ENCODE measurements at regions not wholly inside any gene's neighbourhood (a gene's known extent, or its start where the extent isn't known, plus 50 kb on each side); places are given as distances from the start of the nearest gene placed in this dataset.

DNA sequence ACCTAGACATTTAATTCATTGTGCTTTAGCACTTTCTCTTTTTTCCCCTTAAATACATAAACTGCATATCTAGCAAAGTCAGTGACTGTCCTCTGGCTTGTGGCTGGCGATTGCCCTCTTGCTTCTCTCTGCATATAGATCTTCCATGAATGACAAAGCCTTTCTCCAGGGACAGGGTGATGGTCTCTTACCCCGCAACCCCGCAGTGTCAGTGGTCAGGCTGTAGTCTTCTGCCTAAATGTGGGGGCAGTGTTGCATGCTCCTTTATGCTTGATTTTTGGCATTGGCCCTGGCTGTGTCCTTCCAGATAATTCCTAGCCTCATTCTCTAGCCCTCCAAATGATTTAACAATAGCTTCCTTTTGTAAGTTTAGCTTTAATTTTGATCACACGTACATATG, 407.8 kb downstream of the GABRB3 start:
- Mint-ChIP-seq H3K27ac (no peak overlapping the region), H3K9me3 (peaks cover 5% of the 10 kb centered on the region), H3K36me3 (no peaks in the 10 kb centered on the region), H3K27me3 (no peaks in the 10 kb centered on the region), H3K4me1 (ENCODE audit: low read depth) (no peaks in the 10 kb centered on the region), H3K4me3 (no peak overlapping the region)
- ChIA-PET CTCF (no interaction called here), POLR2A (no interaction called here)
- no peak for DNase-seq
- intact Hi-C loops (cut with micrococcal nuclease), result no loop called here

- Mint-ChIP-seq H3K27ac (no peak overlapping the region), H3K27me3 (no peaks in the 10 kb centered on the region), H3K4me3 (no peak overlapping the region), H3K9me3 (peaks cover 5% of the 10 kb centered on the region), H3K4me1 (ENCODE audit: low read depth) (no peaks in the 10 kb centered on the region), H3K36me3 (no peaks in the 10 kb centered on the region)
- DNase-seq, result no peak
- POLR2A ChIA-PET, result no interaction called here
- CTCF ChIA-PET, result no interaction called here
- intact Hi-C loops (cut with micrococcal nuclease), result no loop called here
Measured at GRCh38 chr15:26359855-26360254, 413.0 kb downstream of the GABRB3 start.

DNA sequence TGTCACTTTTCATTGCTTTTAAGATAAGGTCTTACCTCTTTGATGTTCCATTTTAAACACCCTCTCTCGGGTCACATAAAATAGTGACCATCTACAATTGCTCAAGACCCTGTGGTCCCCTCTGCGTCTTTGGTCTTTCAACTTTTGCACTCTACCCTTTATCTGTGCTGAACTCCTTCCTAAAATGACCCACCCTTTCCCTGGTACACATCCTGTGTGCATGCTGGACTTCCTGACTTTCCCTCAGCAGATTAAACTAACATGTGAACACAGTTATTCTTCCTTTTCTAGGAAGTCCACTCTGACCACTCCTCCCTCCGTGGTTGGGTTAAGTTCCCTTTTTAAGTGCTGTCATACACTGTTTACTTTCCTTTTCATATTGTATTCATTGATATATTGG, 414.2 kb downstream of the GABRB3 start:
- intact Hi-C loops (cut with micrococcal nuclease), result no loop called here
- H3K27me3 Mint-ChIP-seq, result no peaks in the 10 kb centered on the region
- peaks cover 5% of the 10 kb centered on the region for H3K9me3 Mint-ChIP-seq
- H3K27ac Mint-ChIP-seq, result no peak overlapping the region
- no peak for DNase-seq
- H3K4me1 Mint-ChIP-seq (ENCODE audit: low read depth), result no peaks in the 10 kb centered on the region
- ChIA-PET CTCF (no interaction called here), POLR2A (no interaction called here)
- H3K4me3 Mint-ChIP-seq, result no peak overlapping the region
- no peaks in the 10 kb centered on the region for H3K36me3 Mint-ChIP-seq

GRCh38 chr15:26357653-26358052, 415.2 kb downstream of the GABRB3 start:
- no peaks in the 10 kb centered on the region for H3K4me1 Mint-ChIP-seq (ENCODE audit: low read depth)
- CTCF ChIA-PET, result no interaction called here
- H3K9me3 Mint-ChIP-seq, result peaks cover 2% of the 10 kb centered on the region
- POLR2A ChIA-PET, result no interaction called here
- intact Hi-C loops (cut with micrococcal nuclease), result no loop called here
- no peak overlapping the region for H3K27ac Mint-ChIP-seq
- H3K36me3 Mint-ChIP-seq, result no peaks in the 10 kb centered on the region
- no peaks in the 10 kb centered on the region for H3K27me3 Mint-ChIP-seq
- H3K4me3 Mint-ChIP-seq, result no peak overlapping the region
- no peak for DNase-seq

DNA sequence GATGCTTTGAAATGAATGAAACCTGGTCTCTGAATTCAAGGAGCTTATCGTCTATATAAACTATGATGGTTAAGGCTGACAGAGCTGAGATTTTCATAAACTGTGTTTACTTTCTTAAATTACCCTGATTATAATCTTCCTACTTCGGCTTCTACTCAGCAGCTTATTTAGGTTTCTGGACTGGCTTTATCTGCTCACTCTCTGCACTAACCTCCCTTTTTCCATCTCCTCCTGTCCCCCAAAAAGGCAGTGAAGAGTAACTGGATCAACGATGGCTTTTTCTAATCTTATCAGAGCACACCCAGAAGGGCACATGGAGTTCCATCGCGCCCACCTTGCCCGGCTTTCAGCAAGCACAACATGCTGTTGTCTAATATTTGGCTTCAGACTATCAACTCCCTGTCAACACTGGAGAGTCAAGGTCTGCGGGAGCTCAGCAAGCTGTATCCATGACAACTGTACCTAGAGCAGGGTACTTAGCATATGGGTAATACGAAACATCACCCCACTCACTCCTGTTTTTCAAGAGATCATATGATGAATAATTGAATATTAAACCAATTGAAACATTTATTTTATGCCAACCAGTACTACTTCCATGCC, 417.3 kb downstream of the GABRB3 start:
- intact Hi-C loops (cut with micrococcal nuclease), result no loop called here
- no peaks in the 10 kb centered on the region for H3K27me3 Mint-ChIP-seq
- H3K4me1 Mint-ChIP-seq (ENCODE audit: low read depth), result no peaks in the 10 kb centered on the region
- H3K4me3 Mint-ChIP-seq, result no peak overlapping the region
- no peak overlapping the region for H3K27ac Mint-ChIP-seq
- ChIA-PET POLR2A (no interaction called here), CTCF (no interaction called here)
- no peak for DNase-seq
- H3K9me3 Mint-ChIP-seq, result no peaks in the 10 kb centered on the region
- H3K36me3 Mint-ChIP-seq, result no peaks in the 10 kb centered on the region

DNA sequence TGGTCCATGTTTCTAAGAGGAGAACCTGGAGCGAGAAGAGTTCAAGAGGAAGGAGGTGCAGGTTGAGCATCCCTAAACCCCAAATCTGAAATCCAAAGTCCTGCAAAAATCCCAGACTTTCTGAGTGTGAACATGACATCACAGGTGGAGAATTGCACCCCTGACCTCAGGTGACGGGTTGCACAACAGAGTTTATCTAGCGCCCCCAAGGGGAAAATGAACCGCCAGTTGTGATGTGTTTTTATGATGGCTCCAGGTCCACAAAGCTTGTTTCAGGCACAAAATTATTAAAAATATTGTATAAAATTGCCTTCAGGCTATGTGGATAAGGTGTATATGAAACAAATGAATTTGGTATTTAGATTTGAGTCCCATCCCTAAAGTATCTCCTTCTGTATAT, 420.0 kb downstream of the GABRB3 start:
- ChIA-PET POLR2A (no interaction called here), CTCF (no interaction called here)
- no peak overlapping the region for H3K27ac Mint-ChIP-seq
- H3K36me3 Mint-ChIP-seq, result no peaks in the 10 kb centered on the region
- H3K9me3 Mint-ChIP-seq, result peaks cover under 1% of the 10 kb centered on the region
- intact Hi-C loops (cut with micrococcal nuclease), result no loop called here
- H3K4me1 Mint-ChIP-seq (ENCODE audit: low read depth), result no peaks in the 10 kb centered on the region
- H3K27me3 Mint-ChIP-seq, result no peaks in the 10 kb centered on the region
- DNase-seq, result no peak
- no peak overlapping the region for H3K4me3 Mint-ChIP-seq

- peaks cover 3% of the 10 kb centered on the region for H3K9me3 Mint-ChIP-seq
- no peak overlapping the region for H3K27ac Mint-ChIP-seq
- H3K27me3 Mint-ChIP-seq, result no peaks in the 10 kb centered on the region
- intact Hi-C loops (cut with micrococcal nuclease), result no loop called here
- H3K4me1 Mint-ChIP-seq (ENCODE audit: low read depth), result no peaks in the 10 kb centered on the region
- ChIA-PET POLR2A (no interaction called here), CTCF (no interaction called here)
- no peaks in the 10 kb centered on the region for H3K36me3 Mint-ChIP-seq
- H3K4me3 Mint-ChIP-seq, result no peak overlapping the region
- DNase-seq, result no peak
Measured at GRCh38 chr15:26352406-26352805, 420.5 kb downstream of the GABRB3 start.

DNA sequence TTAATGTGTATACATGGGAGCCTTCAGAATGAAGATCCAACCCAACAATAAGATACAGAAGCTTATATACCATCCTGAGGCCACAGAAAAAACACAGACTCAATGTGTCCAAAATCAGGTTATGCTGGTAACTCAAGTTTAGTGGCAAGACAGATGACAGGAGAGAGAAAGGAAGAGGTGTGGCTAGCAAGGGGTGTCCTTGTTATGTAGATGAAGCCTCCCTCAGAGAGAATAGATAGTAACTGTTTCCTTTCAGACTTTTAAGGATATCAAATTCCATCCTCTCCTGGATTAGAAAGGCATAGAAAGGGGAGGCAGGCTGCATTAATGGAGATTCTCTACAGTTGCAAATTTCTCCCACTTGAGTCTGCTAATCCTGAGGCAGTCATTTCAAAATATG, 447.4 kb downstream of the GABRB3 start:
- Mint-ChIP-seq H3K4me3 (no peak overlapping the region), H3K27ac (no peak overlapping the region), H3K36me3 (no peaks in the 10 kb centered on the region), H3K4me1 (ENCODE audit: low read depth) (no peaks in the 10 kb centered on the region), H3K27me3 (no peaks in the 10 kb centered on the region), H3K9me3 (no peaks in the 10 kb centered on the region)
- DNase-seq, result no peak
- ChIA-PET CTCF (no interaction called here), POLR2A (no interaction called here)
- intact Hi-C loops (cut with micrococcal nuclease), result no loop called here

GRCh38 chr15:26323566-26323965, 449.3 kb downstream of the GABRB3 start:
- intact Hi-C loops (cut with micrococcal nuclease), result no loop called here
- ChIA-PET POLR2A (no interaction called here), CTCF (no interaction called here)
- no peaks in the 10 kb centered on the region for H3K27me3 Mint-ChIP-seq
- no peaks in the 10 kb centered on the region for H3K36me3 Mint-ChIP-seq
- no peak overlapping the region for H3K4me3 Mint-ChIP-seq
- H3K4me1 Mint-ChIP-seq (ENCODE audit: low read depth), result no peaks in the 10 kb centered on the region
- H3K9me3 Mint-ChIP-seq, result no peaks in the 10 kb centered on the region
- H3K27ac Mint-ChIP-seq, result no peak overlapping the region
- no peak for DNase-seq

DNA sequence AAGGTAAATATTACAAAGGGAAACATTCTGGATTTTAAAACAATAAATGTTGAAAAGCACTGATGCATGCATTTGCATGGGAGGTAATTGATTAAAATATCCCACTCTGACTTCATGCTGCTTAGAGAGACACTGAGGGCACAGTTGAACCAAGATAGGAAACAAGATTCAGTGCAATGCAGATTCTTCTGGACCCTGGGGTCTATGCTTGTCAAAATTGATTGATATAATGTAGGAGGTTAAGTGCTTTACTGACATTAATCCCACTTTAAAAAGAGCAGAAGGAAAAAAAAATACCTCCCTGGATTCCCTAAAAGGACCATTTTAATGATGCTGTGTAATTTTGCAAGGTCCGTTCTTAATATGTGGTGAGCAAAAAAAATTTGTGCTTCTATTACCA, 454.2 kb downstream of the GABRB3 start:
- no peak overlapping the region for H3K27ac Mint-ChIP-seq
- POLR2A ChIA-PET, result no interaction called here

DNA sequence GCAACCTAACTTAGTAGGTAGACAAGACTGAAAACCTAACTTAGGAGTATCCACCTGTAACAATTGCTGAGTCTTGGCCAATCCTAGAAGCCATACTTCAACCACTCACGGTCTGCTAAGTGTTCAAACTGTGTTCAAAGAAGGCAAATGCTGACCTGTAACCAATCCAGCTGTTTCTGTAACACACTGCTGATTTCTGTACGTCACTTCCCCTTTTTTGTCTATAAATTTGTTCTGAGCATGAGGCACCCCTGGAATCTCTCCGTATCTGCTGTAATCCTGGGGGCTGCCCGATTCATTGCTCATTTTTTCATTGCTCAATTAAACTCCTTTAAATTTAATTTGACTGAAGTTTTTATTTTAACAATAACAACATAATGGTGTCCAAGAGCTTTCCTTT, 451.4 kb upstream of the ATP10A start:
- H3K27ac Mint-ChIP-seq, result no peak overlapping the region
- DNase-seq, result no peak
- no peaks in the 10 kb centered on the region for H3K27me3 Mint-ChIP-seq
- CTCF ChIA-PET, result no interaction called here
- H3K9me3 Mint-ChIP-seq, result peaks cover 7% of the 10 kb centered on the region
- intact Hi-C loops (cut with micrococcal nuclease), result no loop called here
- H3K4me3 Mint-ChIP-seq, result no peak overlapping the region
- POLR2A ChIA-PET, result no interaction called here
- H3K4me1 Mint-ChIP-seq (ENCODE audit: low read depth), result no peaks in the 10 kb centered on the region
- no peaks in the 10 kb centered on the region for H3K36me3 Mint-ChIP-seq

More for the DNA sequence above, 454.2 kb downstream of the GABRB3 start:
- Mint-ChIP-seq H3K27me3 (no peaks in the 10 kb centered on the region), H3K36me3 (no peaks in the 10 kb centered on the region), H3K9me3 (no peaks in the 10 kb centered on the region), H3K4me1 (ENCODE audit: low read depth) (no peaks in the 10 kb centered on the region), H3K4me3 (no peak overlapping the region)
- CTCF ChIA-PET, result no interaction called here
- no peak for DNase-seq
- intact Hi-C loops (cut with micrococcal nuclease), result no loop called here

GRCh38 chr15:26311710-26312236, 448.6 kb upstream of the ATP10A start:
- Mint-ChIP-seq H3K9me3 (peaks cover 14% of the 10 kb centered on the region), H3K4me3 (no peak overlapping the region), H3K4me1 (ENCODE audit: low read depth) (no peaks in the 10 kb centered on the region), H3K36me3 (no peaks in the 10 kb centered on the region), H3K27ac (no peak overlapping the region), H3K27me3 (no peaks in the 10 kb centered on the region)
- intact Hi-C loops (cut with micrococcal nuclease), result no loop called here
- no peak for DNase-seq
- ChIA-PET CTCF (no interaction called here), POLR2A (no interaction called here)

DNA sequence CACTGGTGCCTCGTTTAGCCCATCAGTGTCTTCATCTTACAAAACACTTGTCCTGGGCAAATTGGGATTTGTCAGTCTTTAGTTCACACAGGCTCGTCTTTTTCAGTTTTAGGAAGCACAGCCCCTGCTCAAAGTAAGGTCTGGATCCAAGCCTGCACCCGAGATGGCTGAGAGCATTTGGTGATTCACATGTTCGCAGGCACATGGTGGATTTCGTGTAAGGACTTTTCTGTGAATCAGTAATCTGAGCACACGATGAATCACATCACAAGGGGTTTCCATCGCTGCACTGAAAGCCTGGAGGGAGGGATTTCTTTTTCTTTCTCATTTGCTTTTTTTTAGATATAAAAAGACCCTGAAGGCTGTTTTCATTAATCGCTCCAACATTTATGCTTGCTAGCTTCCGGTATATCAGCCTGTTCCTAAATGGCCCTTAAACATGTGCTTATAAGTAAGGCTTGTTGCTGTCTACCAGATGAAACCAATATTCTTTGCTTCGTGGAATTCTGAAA, 435.6 kb upstream of the ATP10A start:
- Mint-ChIP-seq H3K27ac (no peak overlapping the region), H3K27me3 (no peaks in the 10 kb centered on the region), H3K4me3 (no peak overlapping the region), H3K4me1 (ENCODE audit: low read depth) (no peaks in the 10 kb centered on the region), H3K36me3 (no peaks in the 10 kb centered on the region), H3K9me3 (peaks cover 3% of the 10 kb centered on the region)
- POLR2A ChIA-PET, result no interaction called here
- intact Hi-C loops (cut with micrococcal nuclease), result no loop called here
- CTCF ChIA-PET, result no interaction called here
- DNase-seq, result no peak

All from activated CD4-positive, alpha-beta memory T cell treated with anti-CD3 and anti-CD28 coated beads for 36 hours (primary cell).